ENCODE measurements at regions not wholly inside any gene's neighbourhood (a gene's known extent, or its start where the extent isn't known, plus 50 kb on each side); places are given as distances from the start of the nearest gene placed in this dataset.

- no peak for TF ChIP-seq CBX8 (IDR thresholded peaks at IDR 0.05; ENCODE audit: borderline replicate concordance, low read depth, low read length)
- no peak for TF ChIP-seq KDM1A (IDR thresholded peaks at IDR 0.05; ENCODE audit: borderline replicate concordance, low read length)
- TF ChIP-seq MAFK (IDR thresholded peaks at IDR 0.05; ENCODE audit: low read depth, low read length), result no peak
- no peak for TF ChIP-seq SP2 (IDR thresholded peaks at IDR 0.05; ENCODE audit: low read length)
- TF ChIP-seq SIX5 (IDR thresholded peaks at IDR 0.05; ENCODE audit: low read depth, low read length), result no peak
- TF ChIP-seq KDM4A (IDR thresholded peaks at IDR 0.05; ENCODE audit: low read depth, low read length, severe bottlenecking), result no peak
- TF ChIP-seq KDM5A (IDR thresholded peaks at IDR 0.05; ENCODE audit: low read length), result no peak
- TF ChIP-seq PHF8 (conservative IDR thresholded peaks at IDR 0.05; ENCODE audit: low read depth, low read length), result no peak
These were observed 159.1 kb downstream of the ERCC6L2 start (continued) for GRCh38 chr9:96034553-96035122.
